Left hindlimb (tissue), 1 donor: ENCODE measurements at regions not wholly inside any gene's neighbourhood (a gene's known extent, or its start where the extent isn't known, plus 50 kb on each side); places are given as distances from the start of the nearest gene placed in this dataset.

Experiments
- DNase-seq: peaks from one replicate; pipeline ENCODE4 v3.0.0-alpha.2; 2018

GRCh38 chr2:7225848-7226247 lies 308.6 kb downstream of the RNF144A start:
- DNase-seq, result no peak

- no peak for DNase-seq
Observed at GRCh38 chr2:7226501-7226900, 309.3 kb downstream of the RNF144A start.

- DNase-seq, result no peak
Observed at GRCh38 chr2:7233126-7233525, 315.9 kb downstream of the RNF144A start.

- no peak for DNase-seq
Observed at GRCh38 chr2:7237466-7237865, 320.3 kb downstream of the RNF144A start.

- no peak for DNase-seq
Observed at GRCh38 chr2:7239078-7239477, 321.9 kb downstream of the RNF144A start.

- DNase-seq, result no peak
Observed at GRCh38 chr2:7241041-7241745, 324.0 kb downstream of the RNF144A start.

GRCh38 chr2:7242189-7242867 lies 325.1 kb downstream of the RNF144A start:
- DNase-seq, result no peak

- DNase-seq, result no peak
Observed at GRCh38 chr2:7243276-7243675, 326.1 kb downstream of the RNF144A start.

- no peak for DNase-seq
Observed at GRCh38 chr2:7256377-7256776, 339.2 kb downstream of the RNF144A start.

- DNase-seq, result no peak
Observed at GRCh38 chr2:7262727-7263126, 345.5 kb downstream of the RNF144A start.

- DNase-seq, result no peak
Observed at GRCh38 chr2:7264791-7265190, 347.6 kb downstream of the RNF144A start.

- no peak for DNase-seq
Observed at GRCh38 chr2:7265286-7265685, 348.1 kb downstream of the RNF144A start.

GRCh38 chr2:7269106-7269643 lies 352.0 kb downstream of the RNF144A start:
- DNase-seq, result no peak

GRCh38 chr2:7270011-7270431 lies 352.8 kb downstream of the RNF144A start:
- no peak for DNase-seq

- no peak for DNase-seq
Observed at GRCh38 chr2:7272210-7272609, 355.0 kb downstream of the RNF144A start.

- DNase-seq, result no peak
Observed at GRCh38 chr2:7278984-7279383, 361.8 kb downstream of the RNF144A start.

- no peak for DNase-seq
Observed at GRCh38 chr2:7279421-7279949, 362.3 kb downstream of the RNF144A start.

GRCh38 chr2:7280790-7281189 lies 363.6 kb downstream of the RNF144A start:
- no peak for DNase-seq

- DNase-seq, result no peak
Observed at GRCh38 chr2:7281231-7282201, 364.3 kb downstream of the RNF144A start.

- DNase-seq, result no peak
Observed at GRCh38 chr2:7286120-7286519, 368.9 kb downstream of the RNF144A start.

- no peak for DNase-seq
Observed at GRCh38 chr2:7288484-7288883, 371.3 kb downstream of the RNF144A start.

GRCh38 chr2:7289697-7290096 lies 372.5 kb downstream of the RNF144A start:
- no peak for DNase-seq

GRCh38 chr2:7292154-7292691 lies 375.0 kb downstream of the RNF144A start:
- DNase-seq, result no peak
